Fibroblast of skin of back (primary cell): ENCODE measurements at regions not wholly inside any gene's neighbourhood (a gene's known extent, or its start where the extent isn't known, plus 50 kb on each side); places are given as distances from the start of the nearest gene placed in this dataset.

Experiments
- DNase-seq: peaks from one replicate; pipeline ENCODE4 v3.0.0-alpha.2; 2013

GRCh38 chr9:129354498-129354897, 176.4 kb upstream of the IER5L start:
- no peak for DNase-seq

- no peak for DNase-seq
These were observed 175.8 kb upstream of the IER5L start for GRCh38 chr9:129353697-129354336.

GRCh38 chr9:129352146-129352865, 174.2 kb upstream of the IER5L start:
- DNase-seq: no peak

- DNase-seq: no peak
These were observed 173.6 kb upstream of the IER5L start for GRCh38 chr9:129351642-129352145.

DNA sequence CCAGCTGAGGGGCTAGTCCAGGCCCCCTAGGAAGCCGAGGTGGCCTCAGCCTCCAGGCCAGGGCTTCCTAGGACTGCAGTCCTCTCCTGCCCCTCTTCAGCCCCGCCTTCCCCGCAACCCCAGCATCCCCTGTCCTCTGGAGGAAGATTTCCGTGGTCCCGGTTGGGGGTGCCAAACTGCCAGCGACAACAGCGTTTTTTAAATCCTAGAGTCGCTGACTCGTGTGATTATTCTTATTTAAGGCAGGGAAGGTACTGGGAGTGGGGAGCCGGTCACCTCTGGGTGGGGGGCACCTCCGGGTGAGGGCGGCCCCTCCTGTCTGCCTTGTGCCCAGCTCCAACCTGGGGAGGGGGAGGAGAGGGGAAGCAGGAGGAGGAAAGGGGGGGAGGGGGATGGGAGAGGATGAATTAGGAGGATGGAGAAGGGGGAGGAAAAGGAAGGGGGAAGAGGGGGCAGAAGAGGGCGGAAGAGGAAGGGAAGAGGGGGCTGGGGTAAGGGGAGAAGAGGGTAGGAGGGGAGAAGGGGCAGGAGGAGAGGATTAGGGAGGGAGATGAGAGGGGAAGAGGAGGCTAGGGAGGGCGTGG, 173.1 kb upstream of the IER5L start:
- DNase-seq: no peak

DNA sequence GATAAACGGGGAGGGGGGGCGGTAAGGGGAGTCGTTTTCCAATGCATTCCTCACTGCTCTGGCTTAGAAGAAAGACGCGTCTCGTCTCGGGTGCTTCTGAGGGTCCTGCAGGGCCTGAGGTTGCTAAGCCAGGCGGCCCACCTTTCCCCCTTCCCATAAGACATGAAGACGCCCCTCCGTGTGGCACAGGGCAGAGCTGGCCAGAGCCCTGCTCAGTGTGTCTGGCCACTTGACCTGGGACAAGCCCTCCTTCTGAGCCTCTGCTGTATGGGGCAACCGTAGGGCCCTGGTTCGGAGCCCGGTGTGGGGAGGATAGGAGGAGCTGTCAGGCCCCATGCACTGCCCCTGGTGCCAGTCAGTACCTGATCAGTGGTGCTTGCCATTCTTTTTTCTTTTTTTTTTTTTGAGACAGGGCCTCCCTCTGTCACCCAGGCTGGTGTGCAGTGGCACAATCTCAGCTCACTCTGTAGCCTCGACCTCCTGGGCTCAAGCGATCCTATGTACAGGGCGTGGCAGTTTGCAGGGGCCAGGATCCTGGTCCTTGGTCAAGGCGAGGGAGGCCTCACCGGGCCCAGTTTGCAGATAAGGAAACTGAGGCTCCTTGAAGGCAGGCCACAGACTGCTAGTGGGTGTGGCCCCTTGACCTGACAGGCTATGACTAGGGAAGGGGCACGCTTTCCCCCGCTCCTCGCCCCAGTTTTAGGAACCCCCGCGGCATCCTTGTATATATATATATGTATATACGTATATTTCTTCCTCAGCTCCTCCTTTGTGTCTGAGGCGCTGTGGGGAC, 172.3 kb upstream of the IER5L start:
- DNase-seq: no peak

DNA sequence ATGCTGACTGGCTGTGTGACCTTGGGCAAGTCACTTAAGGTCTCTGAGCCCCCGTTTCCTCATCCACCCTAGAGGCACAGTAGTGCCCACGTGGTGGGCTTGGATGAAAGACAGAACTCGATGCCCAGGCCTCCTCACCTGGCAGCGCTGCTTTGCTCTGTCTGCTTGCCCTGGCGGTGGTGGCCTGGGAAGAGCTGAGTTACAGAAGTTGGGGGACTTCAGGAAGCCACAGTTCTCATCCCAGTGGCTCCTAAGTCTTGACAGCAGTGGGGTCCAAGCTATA, 171.5 kb upstream of the IER5L start:
- no peak for DNase-seq

GRCh38 chr9:129348890-129349664, 171.0 kb upstream of the IER5L start:
- DNase-seq: no peak

DNA sequence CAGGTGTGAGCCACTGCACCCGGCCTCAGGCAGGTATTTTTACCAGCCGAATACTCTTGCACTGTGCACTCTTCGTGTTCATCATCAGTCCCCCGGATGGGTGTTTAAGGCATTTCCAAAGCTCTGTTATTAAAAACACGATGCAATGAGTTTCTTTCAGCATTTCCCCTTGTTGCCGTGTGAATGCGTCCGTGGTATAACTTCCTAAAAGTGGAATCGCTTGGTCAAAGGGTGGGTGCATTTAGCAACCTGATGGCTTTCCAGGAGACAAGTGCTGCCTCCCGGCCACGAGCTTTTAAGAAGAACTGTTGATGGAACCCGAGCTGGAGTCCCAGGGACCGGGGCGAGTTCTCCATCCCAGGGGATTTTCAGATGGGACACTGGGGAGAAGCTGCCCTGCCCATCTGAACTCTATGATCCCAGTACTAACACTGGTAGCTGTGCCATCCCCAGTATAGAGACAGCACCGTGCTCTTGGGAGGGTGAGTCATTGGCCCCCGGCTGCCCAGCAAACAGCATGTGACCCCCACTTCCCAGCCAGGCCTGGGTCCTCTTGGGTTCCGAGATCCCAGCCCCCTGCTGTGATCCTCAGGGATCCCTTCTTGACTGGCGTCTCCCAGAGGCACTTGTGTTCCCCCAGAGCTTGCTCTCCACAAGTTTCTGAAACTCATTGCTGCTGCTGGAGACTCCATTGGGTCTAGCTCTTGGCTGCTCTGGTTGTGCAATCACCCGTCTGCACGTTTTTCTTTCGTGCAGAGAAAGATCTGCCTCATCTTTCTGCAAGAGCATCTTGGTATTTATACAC, 169.5 kb upstream of the IER5L start:
- no peak for DNase-seq

DNA sequence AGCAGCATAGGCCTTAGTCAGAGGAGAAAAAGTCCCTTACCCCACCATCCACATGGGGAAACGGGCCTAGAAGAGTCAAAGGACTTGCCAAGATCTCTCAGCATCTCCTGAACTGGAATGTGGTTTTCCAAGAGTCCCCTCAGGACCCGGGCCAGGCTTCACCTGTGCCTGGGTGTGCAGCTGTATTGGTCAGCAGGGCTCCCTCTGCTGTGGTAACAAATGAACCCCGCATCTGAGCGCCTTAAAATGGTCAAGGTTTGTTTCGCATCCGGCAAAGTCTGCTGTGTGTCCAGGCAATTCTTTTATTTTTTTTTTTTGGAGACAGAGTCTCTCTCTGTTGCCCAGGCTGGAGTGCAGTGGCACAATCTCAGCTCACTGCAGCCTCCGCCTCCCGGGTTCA, 168.0 kb upstream of the IER5L start:
- no peak for DNase-seq

DNA sequence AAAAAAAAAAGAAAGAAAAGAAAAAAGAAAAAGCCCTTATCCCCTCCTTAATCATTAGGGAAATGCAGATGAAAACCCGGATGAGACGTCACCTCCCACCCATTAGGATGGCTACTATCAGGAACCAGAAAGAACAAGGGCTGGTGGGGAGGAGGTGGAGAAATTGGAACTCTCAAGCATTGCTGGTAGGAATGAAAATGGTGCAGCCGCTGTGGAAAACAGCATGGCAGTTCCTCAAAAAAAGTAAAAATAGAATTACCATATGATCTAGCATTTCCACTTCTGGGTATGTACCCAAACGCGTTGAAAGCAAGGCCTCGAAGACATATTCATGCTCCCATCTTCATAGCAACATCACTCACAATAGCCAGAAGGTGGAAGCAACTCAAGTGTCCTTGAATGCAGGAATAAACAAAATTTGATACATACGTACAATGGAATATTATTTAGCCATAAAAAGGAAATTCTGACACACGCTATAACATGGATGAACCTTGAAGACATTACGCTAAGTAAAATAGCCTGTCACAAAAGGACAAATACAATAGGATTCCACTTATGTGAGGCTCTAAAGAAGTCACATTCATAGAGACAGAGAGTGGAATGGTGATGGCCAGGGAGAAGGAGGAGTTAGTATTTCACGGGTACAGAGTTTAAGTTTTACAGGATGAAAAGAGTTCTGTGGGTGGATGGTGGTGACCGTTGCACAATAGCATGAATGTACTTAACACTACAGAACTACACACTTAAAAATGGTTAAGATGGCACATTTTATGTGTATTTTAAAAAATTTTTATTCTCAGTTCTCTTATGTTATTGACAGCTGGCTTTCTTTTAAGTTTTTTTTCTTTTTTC, 166.8 kb upstream of the IER5L start:
- no peak for DNase-seq

GRCh38 chr9:129343424-129344375, 165.6 kb upstream of the IER5L start:
- DNase-seq: no peak

- DNase-seq: no peak
These were observed 164.7 kb upstream of the IER5L start for GRCh38 chr9:129342591-129343423.

- DNase-seq: no peak
These were observed 163.9 kb upstream of the IER5L start for GRCh38 chr9:129341987-129342348.

GRCh38 chr9:129341171-129341986, 163.3 kb upstream of the IER5L start:
- no peak for DNase-seq

GRCh38 chr9:129340427-129341170, 162.5 kb upstream of the IER5L start:
- DNase-seq: no peak
